CD4-positive, alpha-beta T cell treated with Interleukin-6 at 100 ng/mL for 8 hours (primary cell): ENCODE measurements at regions not wholly inside any gene's neighbourhood (a gene's known extent, or its start where the extent isn't known, plus 50 kb on each side); places are given as distances from the start of the nearest gene placed in this dataset.
"Not testable (repeated sequence)": the region's sequence is repeated elsewhere in the genome, so short reads cannot be mapped to it uniquely, and the experiment has no call there.

Experiments used
- DNase-seq: peaks from one replicate; pipeline ENCODE4 v3.0.0-alpha.2; 2020; ENCODE audit warnings: mixed read lengths, low spot score

DNA sequence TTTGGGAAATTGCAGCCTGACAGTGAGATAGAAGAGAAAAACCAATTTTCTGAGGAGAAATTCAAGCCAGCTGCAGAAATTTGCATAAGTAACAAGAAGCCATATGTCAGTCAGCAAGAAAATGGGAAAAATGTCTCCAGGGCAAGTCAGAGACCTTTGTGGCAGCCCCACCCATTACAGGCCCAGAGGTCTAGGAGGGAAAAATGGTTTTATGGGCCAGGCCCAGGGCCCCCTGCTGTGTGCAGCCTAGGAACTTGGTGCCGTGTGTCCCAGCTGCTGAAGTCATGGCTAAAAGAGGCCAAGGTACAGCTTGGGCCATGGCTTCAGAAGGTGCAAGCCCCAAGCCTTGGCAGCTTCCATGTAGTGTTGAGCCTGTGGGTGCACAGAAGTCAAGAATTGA, 296.1 kb downstream of the TTC6 start:
- DNase-seq = not testable (repeated sequence)

DNA sequence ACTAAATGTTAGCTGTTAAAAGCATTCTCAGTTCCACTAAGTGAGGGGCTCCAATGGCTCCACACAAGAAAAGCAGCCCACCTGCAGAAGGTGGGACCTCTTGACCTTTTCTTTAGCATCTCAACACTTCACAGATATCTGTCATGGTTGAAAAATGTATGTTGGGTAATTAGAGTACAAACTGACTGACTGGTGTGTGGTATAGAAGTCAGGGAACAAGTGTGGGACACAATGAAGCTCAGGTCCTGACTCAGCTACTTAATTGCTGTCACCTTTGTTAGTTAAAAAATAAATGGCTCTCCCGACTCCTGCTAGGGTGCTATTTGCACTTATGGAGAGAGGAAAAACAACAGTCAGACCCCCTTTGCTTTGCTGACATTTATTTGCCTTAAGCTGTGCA, 299.0 kb downstream of the TTC6 start:
- DNase-seq = no peak

DNA sequence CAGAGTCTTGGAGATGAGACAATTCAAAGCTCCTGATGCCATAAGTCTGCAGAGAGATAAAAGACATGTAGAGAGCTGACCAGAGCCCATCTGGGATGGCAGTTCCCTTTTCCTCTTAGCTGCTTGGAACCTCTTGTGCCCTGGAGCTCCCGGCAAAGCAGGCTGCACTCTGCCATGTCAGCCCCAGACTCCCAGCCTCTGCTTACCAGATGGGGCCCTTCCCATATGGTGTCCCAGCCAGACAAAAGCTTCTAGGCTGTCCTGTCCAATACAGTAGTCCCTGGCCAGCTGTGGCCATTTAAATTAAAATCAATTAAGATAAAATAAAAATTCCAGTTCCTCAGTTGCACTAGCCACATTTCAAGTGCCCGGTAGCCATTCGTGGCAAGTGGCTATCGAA, 303.9 kb downstream of the TTC6 start:
- DNase-seq = no peak

DNA sequence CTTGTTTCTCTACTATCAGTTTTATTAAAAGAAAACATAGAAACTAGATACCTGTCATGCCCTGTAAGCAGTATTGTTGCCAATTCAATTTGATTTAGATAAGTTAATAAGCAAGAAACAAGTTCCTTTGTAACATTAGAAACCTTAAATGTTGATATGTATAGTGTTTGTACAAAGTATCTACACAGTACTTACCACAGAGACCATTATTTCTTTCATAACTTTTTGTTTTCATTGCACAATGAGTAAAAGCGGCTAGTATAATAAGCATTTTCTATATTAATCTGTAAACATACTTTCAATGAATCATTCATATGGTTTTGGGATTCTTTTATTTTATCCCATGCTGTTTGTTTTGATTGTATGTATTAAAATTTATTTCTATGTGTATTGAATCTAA, 305.1 kb downstream of the TTC6 start:
- no peak for DNase-seq

DNA sequence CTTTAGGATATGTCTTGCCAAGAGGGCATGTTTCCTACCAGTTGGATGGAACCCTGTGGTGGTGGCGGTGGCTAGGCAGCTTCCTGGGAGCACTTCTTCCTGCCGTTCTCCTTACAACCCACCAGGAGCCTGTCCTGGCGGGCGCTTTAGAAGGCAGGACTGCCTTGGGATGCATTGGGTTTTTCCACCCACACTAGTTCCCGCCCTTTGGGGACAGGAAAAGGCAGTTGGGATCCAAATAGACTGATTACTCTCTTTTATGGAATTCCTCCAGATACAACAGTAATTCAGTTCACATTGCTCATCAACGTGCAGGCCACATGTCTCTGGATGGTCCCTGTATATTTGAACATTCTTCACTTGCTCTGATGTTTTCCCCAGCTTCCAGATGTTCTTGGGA, 305.7 kb upstream of the SSTR1 start:
- DNase-seq = no peak

DNA sequence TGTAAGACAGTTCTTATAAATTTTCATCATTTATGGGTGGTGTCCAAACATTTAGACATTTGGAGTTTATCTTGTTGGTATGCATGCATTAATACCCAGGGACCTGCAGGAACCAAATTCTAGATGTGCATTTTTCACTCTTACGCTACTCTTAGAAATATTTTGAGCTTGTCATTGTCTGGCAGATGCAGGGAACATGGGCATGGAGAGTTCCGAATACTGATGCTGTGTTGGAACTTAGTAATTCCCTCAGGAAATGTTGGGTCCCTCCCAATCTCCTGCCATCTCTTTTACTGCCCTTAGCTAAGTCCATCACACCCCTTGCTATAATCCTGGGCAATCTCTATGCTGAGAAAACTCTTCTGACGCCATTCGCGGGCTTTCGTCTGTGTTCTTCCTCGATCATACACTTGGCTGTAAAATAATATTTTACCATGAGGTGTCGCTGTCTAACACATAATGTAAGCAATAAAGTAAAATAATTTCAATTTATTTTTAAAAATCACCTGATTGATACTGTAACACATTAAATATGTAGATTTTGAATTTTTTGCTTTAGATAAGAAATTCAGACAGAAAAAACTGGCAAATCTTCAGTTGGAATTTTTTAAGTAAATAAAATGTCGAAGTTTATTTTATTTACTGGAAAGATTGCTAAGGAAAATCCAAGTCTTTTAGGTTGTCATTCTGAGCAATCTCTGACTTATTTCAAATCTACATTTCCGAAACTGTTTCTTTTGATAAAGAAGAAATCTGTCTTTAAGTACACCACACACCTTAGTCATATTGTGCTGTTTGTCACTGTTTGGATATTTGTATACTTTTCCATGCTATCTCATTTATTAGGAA, 304.1 kb upstream of the SSTR1 start:
- DNase-seq = peak; percentile 15

DNA sequence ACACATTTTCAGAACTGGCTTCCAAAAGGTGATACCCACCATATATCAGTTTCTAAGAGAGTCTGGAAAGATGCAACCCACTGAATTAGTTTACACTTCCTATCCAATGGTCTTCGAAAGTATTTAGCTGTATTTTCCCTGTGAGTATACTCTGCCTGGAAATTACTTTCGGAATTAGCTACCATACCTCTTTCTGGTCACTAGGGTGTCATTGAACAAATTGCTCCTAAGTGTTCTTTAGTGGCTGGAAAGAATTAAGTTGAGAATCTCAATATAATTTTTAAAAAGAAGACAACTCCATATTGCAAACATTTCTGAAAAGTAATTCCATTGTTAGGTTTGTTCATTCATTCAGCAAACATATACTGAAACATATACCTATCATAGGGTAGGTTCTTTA, 283.1 kb upstream of the SSTR1 start:
- DNase-seq = no peak

DNA sequence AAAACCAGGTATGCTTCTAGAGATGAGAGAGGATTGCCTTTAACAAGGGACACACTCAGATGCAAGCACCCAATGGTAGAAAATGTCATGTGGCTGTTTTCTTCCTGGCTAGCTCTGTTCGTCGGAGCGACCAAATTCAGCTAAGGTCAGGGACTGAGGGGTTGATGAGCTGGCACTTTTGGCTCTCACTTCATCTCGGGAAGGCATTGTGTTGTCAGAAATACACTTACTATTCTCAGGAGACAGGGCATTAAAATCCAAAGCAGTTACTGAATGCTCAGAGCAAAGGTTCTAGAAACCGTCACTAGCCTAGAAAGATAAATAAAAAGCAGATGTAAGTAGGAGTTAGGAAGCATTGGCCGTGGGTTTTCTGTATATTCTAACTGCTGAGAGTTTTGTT, 275.7 kb upstream of the SSTR1 start:
- no peak for DNase-seq

DNA sequence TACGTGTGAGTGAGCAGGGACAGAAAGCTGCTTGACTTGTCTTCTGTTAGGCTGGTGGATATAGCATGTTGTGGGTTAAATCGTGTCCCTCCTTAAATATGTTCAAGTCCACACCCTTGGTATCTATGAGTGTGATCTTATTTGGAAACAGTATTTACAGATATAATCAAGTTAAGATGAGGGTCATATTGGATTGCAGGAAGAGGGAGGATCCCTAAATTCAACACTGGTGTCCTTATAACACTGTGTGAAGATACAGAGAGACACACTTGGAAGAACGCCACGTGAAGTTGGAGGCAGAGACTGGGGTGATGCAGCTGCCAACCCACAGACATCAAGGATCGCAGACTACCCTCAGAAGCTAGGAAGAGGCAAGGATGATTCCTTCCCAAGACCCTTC, 275.2 kb upstream of the SSTR1 start:
- DNase-seq = no peak

DNA sequence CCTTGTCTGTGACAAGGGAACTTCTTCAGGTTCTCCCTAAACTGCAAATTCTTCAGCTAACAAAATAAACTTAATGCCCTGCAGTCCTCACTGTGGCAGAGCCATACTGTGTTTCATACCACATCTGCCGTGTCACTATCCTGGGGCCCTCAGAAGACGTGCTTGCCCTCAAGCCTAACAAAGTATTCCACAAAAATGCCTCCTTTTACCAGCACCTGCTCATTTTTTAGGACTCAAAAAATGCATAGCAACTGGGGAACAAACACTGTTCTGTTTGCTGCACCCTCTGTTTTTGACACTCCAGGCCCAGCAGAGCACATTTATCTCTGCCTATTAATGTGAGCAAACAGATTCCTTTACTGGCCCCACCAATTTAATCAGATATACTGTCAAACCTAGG, 270.7 kb upstream of the SSTR1 start:
- DNase-seq = no peak

DNA sequence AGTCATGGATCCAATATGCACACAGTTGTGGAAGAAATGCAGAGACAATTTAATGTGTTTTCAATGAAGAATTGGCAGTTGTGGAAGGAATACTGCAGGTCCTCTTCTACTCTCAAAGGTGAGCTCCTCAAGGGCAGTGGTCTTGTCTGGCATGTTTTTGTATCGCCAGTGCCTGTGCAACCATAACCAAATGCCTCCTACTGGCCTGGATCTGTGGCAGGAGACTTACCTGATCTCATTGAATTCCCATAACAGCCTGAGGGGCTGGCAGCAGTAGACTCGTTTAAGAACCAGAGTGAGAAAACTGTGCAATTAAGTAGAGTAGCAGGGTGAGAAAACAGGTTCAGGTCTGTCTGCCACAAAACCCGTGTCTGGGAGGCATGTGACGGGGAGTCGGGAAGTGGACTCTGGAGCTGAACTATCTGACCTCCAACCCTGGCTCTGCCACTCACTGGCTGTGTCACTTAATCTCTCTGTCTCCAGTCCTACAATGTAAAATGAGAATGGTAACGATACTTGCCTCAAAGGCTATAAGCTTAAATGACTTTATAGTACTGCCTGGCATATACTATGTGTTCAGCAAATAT, 268.2 kb upstream of the SSTR1 start:
- DNase-seq = no peak

DNA sequence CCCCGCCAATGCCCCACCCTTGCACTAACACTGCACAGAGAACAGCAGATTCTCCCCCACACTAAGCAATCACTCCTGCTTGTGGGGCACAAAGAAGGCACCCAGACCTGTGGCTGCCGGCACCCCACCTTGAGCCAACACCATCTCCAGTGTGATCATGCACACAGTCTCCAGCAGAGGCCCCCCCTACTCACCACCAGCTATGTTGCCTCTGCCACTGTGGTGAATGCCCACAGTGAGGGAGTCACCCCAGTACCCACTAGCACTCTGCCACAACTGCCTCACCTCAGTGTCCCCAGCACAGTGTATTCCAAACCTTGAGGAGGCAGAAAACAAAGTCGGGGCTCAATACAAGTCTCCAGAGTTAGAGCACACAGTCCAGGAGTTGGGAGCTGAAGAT, 261.7 kb upstream of the SSTR1 start:
- DNase-seq = no peak

DNA sequence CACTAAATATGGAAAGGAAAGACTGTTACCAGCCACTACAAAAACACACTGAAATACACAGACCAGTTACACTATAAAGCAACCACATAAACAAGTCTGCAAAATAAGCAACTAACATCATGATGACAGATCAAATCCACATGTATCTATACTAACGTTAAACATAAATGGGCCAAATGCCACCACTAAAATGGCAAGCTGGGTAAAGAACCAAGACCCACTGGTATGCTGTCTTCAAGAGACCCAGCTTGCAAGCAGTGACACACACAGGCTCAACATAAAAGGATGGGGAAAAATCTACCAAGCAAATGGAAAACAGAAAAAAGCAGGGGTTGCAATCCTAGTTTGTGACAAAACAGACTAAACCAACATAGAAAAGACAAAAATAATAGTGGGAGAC, 260.9 kb upstream of the SSTR1 start:
- DNase-seq = no peak

DNA sequence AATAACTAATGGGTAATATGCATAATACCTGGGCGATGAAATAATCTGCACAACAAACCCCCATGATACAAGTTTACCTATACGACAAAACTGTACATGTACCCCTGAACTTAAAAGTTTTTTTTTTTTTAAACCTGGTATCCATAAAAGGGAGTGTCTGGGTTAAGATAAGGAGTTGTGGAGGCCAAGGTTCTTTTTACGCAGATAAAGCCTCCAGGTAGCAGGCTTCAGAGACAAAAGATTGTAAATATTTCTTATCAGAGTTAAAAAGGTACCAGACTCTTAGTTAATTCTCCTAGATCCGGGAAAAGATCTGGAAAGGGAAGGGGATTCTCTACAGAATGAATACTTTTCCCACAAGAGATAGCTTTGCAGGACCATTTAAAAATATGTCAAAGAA, 259.4 kb upstream of the SSTR1 start:
- no peak for DNase-seq

DNA sequence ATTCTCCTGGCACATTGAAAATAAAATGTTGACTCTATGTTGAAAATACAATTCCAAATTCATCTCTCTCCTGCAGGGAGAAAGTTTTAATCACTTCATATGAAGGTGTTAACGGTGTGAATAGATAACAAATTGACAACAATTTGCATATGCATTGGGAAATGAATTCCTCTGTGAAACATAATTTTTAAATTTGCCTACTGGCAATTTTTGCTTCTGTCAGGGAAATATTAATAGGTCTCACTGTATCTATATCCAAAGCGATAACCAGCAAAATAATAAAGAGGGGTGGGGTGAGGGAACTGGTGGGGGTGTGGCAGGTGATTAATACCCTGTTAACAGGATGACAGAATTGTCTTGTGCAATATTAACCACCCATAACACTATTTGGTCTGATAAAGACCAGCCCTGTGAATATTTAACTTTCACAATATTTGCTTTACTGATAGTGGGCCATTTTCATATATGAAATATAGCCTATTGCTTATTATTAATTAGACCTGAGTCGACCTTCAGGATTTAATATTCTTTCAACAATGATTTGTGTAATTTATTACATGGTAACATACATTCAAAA, 239.0 kb upstream of the SSTR1 start:
- no peak for DNase-seq

DNA sequence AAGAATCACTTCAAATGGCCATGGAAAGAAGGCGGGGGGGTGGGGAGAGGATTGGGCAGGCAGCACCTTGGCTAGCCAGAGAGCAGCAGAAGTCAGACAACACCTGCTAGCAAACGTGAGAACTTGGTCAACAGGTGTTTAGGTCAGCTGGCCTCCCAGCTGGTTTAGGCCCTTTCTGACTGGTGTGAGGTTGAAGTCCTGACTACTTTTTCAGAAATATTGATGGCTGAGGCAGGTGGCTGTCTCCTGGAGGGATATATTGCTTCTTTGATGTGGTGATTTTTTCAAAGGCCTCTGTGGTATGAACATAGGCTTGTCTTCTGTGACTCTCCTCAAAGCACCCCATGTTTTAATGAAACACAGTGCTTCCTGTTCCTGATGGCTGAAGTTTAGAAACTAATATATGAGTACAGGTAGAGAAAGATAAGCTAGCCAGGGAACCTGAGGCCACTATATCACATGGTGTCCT, 238.2 kb upstream of the SSTR1 start:
- no peak for DNase-seq

DNA sequence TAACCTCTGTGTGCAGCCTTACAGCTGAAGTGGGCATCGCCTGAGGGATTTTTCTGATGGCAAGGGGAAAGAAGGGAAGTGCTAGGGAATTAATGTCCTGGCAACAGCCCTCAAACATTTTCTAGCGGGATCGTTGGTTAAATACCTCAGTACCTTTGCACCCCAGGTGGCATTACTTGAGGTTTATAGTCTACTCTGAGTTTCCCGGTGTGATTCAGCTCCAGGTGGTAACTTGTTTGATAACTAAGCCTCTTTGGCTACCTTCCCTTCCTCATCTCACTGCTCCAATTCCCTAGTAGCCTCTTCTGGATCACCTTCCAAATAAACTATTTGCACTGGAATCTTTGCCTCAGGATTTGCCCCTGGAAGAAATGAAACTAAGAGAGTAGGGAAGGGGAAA, 237.0 kb upstream of the SSTR1 start:
- DNase-seq = no peak

DNA sequence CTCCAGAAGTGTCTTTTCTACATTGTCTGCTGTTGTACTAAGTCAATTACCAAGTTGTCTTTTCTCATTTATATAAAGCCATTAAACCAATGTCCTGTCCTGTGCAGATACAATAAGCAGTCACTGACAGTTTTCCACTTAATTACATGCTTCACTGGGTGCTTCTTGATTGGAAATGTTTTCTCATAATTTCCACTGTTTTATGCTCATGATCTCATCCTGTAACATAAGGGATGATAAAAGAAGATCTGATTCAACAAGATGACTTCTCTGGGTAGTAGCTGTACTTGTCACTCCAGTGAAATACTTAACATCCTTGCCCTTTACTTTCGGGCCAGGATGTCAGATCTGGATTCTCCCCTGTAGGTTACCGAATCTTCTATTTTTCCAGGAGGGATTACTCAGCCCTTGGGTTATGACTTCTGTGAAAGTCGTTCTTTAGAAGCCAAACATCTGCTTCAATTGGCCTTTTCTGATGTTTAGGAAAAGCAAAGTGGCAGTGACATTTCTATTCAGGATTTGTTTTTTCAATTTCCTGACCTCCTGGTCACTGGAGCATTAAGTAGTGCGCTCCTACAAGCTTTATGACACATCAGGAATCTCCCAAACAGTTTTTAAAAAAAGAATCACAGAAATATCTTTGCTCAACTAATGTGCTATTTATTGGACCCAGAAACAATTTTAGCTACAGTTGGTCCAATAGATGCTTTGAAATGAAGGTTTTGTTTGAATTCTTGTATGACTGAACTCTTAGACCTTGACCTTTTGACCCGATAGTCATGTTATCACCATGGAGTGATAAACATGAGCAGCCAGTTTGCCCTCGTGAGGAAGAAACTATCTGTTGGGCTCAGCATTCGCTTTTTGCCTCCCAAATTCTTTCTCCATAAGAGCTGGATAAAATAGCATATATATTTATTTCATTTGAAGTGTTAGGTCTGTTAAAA, 234.5 kb upstream of the SSTR1 start:
- DNase-seq = no peak

DNA sequence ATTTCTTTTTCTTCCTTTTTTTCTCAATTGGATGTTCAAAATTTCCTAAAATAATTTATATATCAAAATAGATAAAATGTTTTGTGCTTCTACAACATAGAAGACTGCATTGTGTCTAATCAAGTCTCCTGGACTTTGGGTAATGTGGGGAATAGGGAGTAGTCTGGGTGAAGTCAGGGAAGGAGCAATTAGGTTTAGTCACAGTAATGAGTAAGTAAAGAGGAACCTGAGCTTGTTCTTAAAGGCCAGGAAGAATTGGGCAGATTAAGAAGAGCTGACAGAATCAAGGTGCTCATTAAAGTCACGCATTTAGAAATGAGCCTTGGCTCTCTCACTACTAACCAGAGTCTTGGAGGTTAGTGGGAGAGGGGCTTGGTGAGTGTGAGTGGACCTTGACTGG, 233.3 kb upstream of the SSTR1 start:
- DNase-seq = no peak

DNA sequence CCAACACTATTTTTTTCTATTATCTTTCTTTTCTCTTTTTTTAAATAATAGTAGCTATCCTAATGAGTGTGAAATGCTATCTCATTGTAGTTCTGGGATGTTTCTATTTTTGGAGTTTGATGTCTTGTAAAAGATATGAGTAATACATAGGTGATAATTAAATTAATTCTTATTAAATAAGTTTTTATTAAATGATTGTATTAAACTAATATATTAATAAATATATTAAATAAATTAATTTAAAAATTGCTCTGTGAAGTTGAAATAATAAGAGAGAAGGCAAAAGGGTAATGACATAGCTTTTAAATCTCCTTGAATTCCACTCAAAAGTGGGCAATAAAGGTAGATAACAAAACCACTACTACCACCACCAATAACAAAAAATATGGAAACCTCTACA, 230.2 kb upstream of the SSTR1 start:
- no peak for DNase-seq

DNA sequence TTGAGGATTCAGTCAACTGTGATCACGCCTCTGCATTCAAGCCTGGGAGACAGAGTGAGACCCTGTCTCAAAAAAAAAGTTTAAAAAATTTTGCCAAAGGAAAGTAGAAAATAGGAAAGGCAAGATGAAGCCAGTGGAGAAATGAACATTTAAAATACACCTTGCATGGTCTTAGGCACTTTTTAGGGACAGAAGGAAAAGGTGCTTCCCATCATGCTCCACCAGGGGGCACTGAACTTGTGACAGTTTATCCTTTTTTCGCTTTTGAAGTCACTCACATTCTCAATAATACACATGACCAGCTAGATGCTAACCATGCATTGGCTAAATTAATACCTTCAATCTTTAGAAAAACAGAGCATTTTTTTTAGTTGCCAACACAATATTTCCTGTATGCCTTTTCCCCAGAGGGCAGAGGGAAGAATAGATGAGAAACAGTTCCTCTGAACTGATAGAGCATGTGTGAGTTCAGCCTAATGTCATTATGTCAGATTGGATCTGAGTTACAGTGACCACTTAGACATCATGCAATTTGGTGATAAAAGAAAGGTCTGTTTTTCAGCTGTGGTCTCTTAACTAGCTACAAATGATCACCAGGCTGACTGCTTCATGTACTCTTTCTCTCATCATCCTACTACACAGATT, 221.8 kb upstream of the SSTR1 start:
- peak; percentile 56 for DNase-seq

DNA sequence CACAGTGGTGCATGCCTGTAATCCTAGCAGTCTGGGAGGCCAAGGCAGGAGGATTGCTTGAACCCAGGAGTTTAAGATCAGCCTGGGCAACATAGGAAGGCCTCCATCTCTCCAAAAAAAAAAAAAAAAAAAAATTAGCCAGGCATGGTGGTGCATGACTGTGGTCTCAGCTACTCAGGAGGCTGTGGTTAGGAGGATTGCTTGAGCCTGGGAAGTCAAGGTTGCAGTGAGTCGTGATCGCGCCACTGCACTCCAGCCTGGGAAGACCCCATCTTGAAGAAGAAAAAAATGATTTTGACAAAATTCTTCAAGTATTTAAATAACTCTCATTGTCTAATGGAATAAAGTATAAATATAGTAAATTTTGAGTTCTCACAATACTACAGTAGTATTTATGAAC, 219.2 kb upstream of the SSTR1 start:
- DNase-seq = no peak
